NCI-H748 (cell line): ENCODE measurements at regions not wholly inside any gene's neighbourhood (a gene's known extent, or its start where the extent isn't known, plus 50 kb on each side); places are given as distances from the start of the nearest gene placed in this dataset.
"Not testable (repeated sequence)": the region's sequence is repeated elsewhere in the genome, so short reads cannot be mapped to it uniquely, and the experiment has no call there.

Source experiments
- DNase-seq: peaks from one replicate; lab custom pipeline; 2025; ENCODE audit not compliant: unreplicated experiment; lab: John Stamatoyannopoulos, UW

- DNase-seq = no peak
Measured at GRCh38 chr1:191707288-191707687, 451.0 kb upstream of the RGS18 start.

DNA sequence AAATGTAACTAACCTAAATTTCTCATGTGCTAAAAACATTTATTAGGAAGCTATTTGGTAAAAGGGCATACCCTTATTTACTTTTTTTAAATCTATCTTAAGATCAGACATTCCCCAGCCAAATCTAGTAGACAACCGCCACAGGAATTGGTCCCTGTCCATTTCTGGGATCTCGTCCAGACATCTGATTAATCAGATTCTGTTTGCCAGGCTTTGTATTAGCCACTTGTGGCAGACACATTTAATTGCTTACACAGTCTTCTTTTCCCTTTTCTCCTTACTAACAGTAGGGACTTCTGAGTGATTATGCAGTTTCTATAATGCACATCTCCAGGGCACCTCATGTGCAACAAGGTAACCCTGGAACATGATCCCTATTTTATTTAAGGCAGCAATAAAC lies 449.0 kb upstream of the RGS18 start:
- no peak for DNase-seq

GRCh38 chr1:191711961-191712360 lies 446.3 kb upstream of the RGS18 start:
- DNase-seq = no peak

DNA sequence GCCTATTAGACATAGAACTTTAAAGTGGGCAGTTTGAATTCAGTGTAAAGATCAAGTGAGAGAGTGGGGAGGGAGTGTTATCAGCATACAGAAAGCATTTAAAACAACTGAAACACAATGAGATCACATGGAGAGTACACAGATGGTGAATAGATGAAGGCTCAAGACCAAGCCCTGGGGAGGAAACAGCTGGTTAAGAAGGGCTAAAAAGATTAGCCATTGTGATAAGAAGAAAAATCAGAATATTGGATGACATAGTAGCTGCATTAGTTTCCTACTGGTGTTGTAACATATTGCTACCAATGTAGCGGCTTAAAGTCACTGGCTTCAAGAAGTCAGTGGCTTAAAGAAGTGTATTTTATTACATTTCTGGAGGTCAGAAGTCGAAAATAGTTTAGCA lies 443.4 kb upstream of the RGS18 start:
- DNase-seq = no peak

DNA sequence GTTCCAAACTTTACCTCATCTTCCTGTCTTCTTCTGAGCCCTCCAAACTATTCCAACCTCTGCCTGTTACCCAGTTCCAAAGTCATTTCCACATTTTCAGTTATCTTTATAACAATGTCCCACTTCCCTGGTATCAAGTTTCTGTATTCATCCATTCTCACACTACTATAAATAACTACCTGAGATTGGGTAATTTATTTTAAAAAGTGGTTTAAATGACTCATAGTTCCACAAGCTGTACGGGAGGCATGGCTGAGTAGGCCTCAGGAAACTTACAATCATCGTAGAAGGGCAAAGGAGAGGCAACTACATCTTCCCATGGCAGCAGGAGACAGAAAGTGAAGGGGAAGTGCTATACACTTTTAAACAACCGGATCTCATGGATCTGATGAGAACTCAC lies 428.5 kb upstream of the RGS18 start:
- no peak for DNase-seq

DNA sequence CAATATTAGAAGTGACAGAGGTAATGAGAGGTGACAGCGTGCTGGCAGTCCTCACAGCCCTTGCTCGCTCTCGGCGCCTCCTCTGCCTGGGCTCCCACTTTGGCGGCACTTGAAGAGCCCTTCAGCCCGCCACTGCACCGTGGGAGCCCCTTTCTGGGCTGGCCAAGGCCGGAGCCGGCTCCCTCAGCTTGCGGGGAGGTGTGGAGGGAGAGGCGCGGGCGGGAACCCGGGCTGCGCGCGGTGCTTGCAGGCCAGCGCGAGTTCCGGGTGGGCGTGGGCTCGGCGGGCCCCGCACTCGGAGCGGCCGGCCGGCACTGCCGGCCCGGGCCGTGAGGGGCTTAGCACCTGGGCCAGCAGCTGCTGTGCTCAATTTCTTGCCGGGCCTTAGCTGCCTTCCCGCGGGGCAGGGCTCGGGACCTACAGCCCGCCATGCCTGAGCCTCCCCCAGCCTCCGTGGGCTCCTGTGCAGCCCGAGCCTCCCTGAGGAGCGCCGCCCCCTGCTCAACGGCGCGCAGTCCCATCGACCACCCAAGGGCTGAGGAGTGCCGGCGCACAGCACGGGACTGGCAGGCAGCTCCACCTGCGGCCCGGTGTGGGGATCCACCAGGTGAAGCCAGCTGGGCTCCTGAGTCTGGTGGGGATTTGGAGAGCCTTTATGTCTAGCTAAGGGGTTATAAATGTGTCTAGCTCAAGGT lies 426.5 kb upstream of the RGS18 start:
- not testable (repeated sequence) for DNase-seq

DNA sequence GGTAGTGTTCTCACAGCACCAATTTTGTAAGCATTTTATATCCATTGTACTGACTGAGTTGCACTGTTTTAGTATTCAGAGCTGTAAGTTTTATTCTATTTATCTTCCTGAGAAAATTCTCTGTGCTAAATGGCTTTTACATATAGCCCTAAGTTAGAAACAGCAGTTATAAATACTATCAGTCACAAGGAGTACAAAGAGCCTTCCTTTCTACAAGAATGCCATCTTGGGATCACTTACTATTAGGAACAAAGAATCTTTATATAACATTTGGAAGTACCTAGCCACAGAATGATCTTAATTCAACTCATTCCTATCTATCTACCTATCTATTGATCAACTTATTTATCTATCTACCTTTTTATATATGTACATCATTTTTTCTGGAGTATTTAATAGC lies 423.9 kb upstream of the RGS18 start:
- no peak for DNase-seq

DNA sequence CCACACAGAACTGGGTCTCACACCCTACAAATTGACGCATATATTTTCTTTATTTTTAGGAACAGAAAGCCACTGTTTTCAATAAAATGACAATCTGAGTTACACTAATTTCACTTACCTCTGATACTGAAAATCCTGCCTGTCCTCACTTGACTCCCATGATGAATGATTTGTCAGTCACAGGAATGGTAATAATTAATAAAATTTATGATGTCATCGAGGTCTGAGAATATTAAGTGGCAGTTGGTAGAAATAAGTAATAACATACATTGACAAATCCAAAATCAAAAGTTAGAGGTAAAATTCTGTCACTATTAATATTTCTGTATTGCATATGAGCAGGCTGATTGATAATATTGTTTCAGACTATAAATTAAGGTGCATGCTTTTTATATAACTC lies 418.7 kb upstream of the RGS18 start:
- DNase-seq = no peak

DNA sequence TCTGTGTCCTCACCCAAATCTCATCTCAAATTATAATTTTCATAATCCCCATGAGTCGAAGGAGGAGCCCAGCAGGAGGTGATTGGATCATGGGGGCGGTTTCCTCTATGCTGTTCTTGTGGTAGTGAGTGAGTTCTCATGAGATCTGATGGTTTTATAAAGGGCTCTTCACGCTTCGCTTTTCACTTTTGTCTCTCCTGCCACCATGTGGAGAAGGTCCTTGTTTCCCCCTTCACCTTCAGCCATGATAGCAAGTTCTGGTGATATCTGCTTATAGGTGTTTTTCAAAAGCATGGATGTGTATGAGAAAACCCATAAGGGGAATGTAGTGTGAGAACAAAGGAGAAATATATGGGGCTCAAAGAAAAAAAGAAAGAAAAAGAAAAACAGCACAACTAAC lies 405.9 kb upstream of the RGS18 start:
- DNase-seq = peak; percentile 10

- DNase-seq = no peak
Measured at GRCh38 chr1:191760016-191760415, 398.2 kb upstream of the RGS18 start.

- DNase-seq = no peak
Measured at GRCh38 chr1:191788551-191788950, 369.7 kb upstream of the RGS18 start.

- DNase-seq = no peak
Measured at GRCh38 chr1:191798178-191798577, 360.1 kb upstream of the RGS18 start.

DNA sequence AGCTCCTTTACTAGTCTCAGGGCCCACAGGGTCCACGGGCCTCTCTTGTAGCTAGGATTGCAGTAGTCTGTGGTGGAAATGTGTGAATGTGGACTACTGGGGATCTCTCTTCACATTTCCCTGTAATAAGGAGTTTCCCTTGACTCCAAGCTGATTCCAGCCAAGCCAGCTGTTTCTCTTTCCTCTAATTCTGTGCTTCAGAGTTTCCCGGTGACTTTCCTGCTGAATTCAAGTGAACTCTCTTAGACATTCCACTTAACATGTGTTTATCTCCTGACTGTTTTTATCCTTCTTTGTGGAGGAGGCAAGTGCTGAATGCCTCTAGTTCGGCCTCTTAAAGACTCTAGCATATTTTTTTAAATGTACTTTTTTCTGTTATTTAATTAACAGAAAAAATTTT lies 354.0 kb upstream of the RGS18 start:
- DNase-seq = no peak

DNA sequence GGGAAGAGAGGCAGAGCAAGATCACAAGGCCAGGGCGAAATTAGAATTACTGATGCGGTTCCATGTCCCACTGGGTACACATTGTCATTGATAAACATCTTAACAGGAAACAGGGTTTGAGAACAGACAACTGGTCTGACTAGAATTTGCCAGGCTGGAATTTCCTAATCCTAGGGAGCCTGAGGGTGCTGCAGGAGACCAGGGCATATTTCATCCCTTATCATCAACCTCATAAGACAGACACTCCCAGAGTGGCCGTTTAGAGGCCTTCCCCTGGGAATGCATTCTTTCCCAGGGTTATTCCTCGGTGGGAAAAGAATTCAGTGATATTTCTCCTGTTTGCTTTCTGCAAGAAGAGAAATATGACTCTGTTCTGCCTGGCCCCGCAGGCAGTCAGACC lies 344.7 kb upstream of the RGS18 start:
- peak; percentile 1 for DNase-seq

- DNase-seq = no peak
Measured at GRCh38 chr1:191818198-191818597, 340.1 kb upstream of the RGS18 start.

DNA sequence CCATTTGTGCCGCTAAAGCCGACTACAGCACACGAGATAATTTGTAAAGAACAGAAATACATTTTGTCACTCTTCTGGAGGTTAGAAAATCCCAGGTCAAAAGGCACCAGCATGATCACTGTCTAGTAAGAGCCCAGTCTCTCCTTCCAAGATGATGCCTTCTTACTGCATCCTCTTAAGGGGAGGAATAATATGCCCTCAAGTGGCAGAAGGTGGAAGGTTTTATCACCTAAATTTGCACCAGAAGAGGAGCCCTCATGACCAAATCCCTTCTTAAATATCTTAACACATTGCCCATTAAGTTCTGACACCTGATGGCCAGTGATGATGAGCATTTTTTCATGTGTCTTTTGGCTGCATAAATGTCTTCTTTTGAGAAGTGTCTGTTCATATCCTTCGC lies 326.7 kb upstream of the RGS18 start:
- no peak for DNase-seq

DNA sequence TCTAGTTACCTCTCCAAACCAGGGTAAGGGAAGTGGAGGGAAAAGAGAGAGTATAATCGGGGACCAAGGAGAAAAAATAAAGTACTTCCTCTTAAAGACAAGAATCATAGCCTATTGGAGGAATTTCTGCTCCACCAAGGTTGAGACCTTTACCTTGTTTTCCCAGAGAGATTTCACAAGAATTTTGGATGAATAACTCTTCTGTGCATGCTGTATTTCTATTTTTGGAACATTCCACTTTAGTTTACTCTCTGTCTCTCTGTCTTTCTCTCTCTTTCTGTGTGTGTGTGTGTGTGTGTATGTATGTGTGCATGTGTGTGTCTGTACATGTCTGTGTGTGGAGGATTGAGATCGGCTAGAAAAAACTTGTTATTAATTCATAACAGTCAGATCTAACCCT lies 318.4 kb upstream of the RGS18 start:
- no peak for DNase-seq

DNA sequence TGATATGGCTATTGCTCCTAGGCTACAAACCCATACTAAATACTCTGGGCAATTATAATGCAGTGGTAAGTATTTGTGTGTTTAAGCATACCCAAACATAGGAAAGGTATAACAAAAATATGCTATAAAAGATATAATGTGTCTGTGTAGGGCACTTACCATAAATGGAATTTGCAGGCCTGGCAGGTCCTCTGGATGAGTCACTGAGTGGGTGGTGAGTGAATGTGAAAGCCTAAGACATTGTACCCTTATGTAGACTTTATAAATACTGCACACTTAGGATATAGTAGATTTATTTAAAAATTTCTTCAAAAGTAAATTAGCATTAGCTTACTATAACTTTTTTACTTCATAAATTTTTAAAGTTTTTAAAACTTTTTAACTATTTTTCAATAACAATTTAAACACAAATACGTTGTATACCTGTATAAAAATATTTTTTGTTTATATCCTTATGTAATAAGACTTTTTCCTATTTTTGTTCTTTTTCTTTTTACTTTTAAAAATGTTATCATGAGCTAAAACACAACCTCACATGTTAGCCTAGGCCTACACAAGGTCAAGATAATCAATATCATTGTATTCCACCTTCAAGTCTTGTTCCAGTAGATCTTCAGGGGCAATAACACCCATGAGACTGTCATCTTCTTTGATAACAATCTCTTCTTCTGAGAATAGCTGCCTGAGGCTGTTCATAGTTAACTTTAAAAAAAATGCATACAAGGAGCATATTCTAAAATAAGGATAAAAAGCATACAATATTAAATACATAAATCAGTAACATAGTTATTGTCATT lies 306.3 kb upstream of the RGS18 start:
- DNase-seq = peak; percentile 80

DNA sequence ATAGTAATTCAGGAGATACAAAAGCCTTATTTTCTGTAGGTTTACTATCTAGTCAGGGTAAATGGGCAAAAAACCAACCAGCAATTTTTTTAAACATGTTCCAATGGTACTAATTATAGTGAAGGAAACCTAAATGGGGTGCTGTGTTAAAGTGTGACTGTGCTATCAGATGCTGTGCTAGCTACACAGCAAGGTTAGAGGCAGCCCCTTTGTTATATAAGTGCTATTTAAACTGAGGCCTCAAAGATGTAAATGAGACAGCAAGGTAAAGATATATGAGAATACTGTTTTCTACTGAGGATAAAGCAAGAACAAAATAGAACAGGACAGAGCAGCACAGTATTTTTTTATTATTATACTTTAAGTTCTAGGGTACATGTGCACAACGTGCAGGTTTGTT lies 305.4 kb upstream of the RGS18 start:
- DNase-seq = no peak

DNA sequence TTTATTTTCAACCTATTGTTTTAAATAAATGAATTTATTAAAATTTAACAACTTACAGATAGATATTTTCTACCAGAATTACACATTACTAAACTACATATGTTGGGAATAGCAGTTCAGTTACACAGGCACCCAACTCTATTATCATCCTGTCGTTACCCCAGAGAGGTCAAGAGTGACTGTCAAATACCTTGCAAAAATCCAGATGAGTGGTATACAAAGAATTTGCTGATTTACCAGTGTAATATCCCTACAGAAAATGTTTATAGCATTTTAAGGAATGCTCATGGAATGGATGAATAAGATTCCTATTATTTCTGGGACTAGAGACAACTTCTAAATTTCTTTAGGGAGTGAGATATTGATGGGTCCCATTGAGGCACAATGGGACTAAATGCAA lies 300.7 kb upstream of the RGS18 start:
- DNase-seq = no peak

DNA sequence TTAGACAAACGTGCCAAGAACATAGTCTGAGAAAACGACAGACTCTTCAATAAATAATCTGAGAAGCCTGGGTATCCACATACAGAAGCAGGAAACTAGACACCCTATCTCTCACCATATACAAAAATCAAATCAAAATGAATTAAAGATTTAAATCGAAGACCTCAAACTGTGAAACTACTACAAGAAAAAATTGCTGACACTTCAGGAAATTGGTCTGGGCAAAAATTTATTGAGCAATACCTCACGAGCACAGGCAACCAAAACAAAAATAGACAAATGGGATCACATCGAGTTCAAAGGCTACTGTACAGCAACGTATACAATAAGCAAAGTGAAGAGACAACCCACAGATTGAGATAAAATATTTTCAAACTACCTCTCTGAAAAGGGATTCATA lies 292.8 kb upstream of the RGS18 start:
- no peak for DNase-seq

GRCh38 chr1:191866155-191866554 lies 292.1 kb upstream of the RGS18 start:
- DNase-seq = no peak
